ENCODE measurements at regions not wholly inside any gene's neighbourhood (a gene's known extent, or its start where the extent isn't known, plus 50 kb on each side); places are given as distances from the start of the nearest gene placed in this dataset.
A peak's percentile ranks its signal among the peaks of the same experiment; 100 is the strongest.
"Not testable (repeated sequence)": the region's sequence is repeated elsewhere in the genome, so short reads cannot be mapped to it uniquely, and the experiment has no call there.

GRCh38 chr13:21261487-21262216 is 85.2 kb downstream of the MRPL57 start:
- DNase-seq, result not testable (repeated sequence)

GRCh38 chr13:21263909-21264308 is 87.5 kb downstream of the MRPL57 start:
- DNase-seq, result not testable (repeated sequence)

- not testable (repeated sequence) for DNase-seq
Observed at GRCh38 chr13:21268485-21268884, 92.0 kb downstream of the MRPL57 start.

GRCh38 chr13:21272439-21272838 is 96.0 kb downstream of the MRPL57 start:
- DNase-seq, result not testable (repeated sequence)

- not testable (repeated sequence) for DNase-seq
Observed at GRCh38 chr13:21274457-21274856, 98.0 kb downstream of the MRPL57 start.

GRCh38 chr13:21282065-21282464 is 105.6 kb downstream of the MRPL57 start:
- DNase-seq, result no peak

- no peak for DNase-seq
Observed at GRCh38 chr13:21287331-21287907, 111.0 kb downstream of the MRPL57 start.

- no peak for DNase-seq
Observed at GRCh38 chr13:21289475-21289874, 113.0 kb downstream of the MRPL57 start.

GRCh38 chr13:21290442-21291002 is 114.1 kb downstream of the MRPL57 start:
- DNase-seq, result not testable (repeated sequence)

- no peak for DNase-seq
Observed at GRCh38 chr13:21291840-21292239, 115.4 kb downstream of the MRPL57 start.

- peak in 37 of 58 donors; percentile 3 to 60 (median 31) for DNase-seq
Observed at GRCh38 chr13:21296991-21297390, 120.5 kb downstream of the MRPL57 start.

GRCh38 chr13:21297447-21297846 is 121.0 kb downstream of the MRPL57 start:
- peak in 1 of 58 donors; percentile 39 for DNase-seq

GRCh38 chr13:21297914-21298831 is 121.7 kb downstream of the MRPL57 start:
- DNase-seq, result peak; percentile 6 to 90 (median 76)

GRCh38 chr13:21304256-21304655 is 127.8 kb downstream of the MRPL57 start:
- DNase-seq, result no peak

- DNase-seq, result not testable (repeated sequence)
Observed at GRCh38 chr13:21306300-21307073, 130.0 kb downstream of the MRPL57 start.

- not testable (repeated sequence) for DNase-seq
Observed at GRCh38 chr13:21307158-21307557, 130.7 kb downstream of the MRPL57 start.

GRCh38 chr13:21308906-21309305 is 132.4 kb downstream of the MRPL57 start:
- no peak for DNase-seq

- no peak for DNase-seq
Observed at GRCh38 chr13:21309542-21310172, 133.2 kb downstream of the MRPL57 start.

GRCh38 chr13:21310220-21310619 is 133.8 kb downstream of the MRPL57 start:
- DNase-seq, result no peak

- DNase-seq, result not testable (repeated sequence)
Observed at GRCh38 chr13:21314976-21315375, 138.5 kb downstream of the MRPL57 start.

All from anterior cingulate cortex (tissue), 58 donors.